Central memory CD8-positive, alpha-beta T cell (primary cell): ENCODE measurements at regions not wholly inside any gene's neighbourhood (a gene's known extent, or its start where the extent isn't known, plus 50 kb on each side); places are given as distances from the start of the nearest gene placed in this dataset.

Source experiments
- ATAC-seq: fragments of 150-1000 bp; cut with Tn5 transposase; replicated peaks from 2 replicates; pipeline ENCODE4 v1.10.0; 2022; ENCODE audit warnings: mild to moderate bottlenecking, moderate FRiP score, moderate number of reproducible peaks; ENCODE audit not compliant: poor library complexity, severe bottlenecking; ENCODE audit errors: extremely low read depth
- DNase-seq, 2 donors: peaks; one replicate each; pipeline ENCODE4 v3.0.0; 2021; ENCODE audit warnings: low spot score in 2 of 2
- H3K27ac Mint-ChIP-seq: one replicate; pipeline ENCODE4 v1.8.0; 2022; ENCODE audit warnings: low read depth, mild to moderate bottlenecking, moderate library complexity, mixed read lengths
- H3K27me3 Mint-ChIP-seq: one replicate; pipeline ENCODE4 v1.8.0; 2022; ENCODE audit warnings: mixed read lengths
- H3K36me3 Mint-ChIP-seq: one replicate; pipeline ENCODE4 v1.8.0; 2022; ENCODE audit warnings: mild to moderate bottlenecking, moderate library complexity, mixed read lengths; ENCODE audit not compliant: insufficient read depth
- H3K4me1 Mint-ChIP-seq: one replicate; pipeline ENCODE4 v1.8.0; 2022; ENCODE audit warnings: mixed read lengths
- H3K4me3 Mint-ChIP-seq: one replicate; pipeline ENCODE4 v1.8.0; 2022; ENCODE audit warnings: mild to moderate bottlenecking, moderate library complexity, mixed read lengths
- H3K9me3 Mint-ChIP-seq: one replicate; pipeline ENCODE4 v1.8.0; 2022; ENCODE audit warnings: mixed read lengths

DNA sequence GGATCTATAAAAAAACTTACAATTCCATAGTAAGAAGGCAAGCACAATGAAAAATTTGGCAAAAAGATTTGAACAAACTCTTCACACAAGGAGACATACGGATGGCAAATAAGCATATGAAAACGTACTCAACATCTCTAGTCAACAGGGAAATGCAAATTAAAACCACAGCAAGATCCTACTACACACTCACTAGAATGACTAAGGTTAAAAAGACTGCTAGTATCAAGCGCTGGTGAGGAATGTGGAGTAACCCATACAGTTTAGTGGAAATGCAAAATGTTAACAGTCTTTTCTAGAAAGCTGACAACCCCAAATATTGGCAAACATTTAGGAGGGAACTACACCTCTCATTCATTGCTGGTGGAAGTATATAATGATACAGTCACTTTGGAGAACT is 175.9 kb upstream of the SGK1 start:
- DNase-seq, result no peak
- Mint-ChIP-seq H3K9me3 (no peaks in the 10 kb centered on the region), H3K4me3 (no peak overlapping the region), H3K27me3 (no peaks in the 10 kb centered on the region), H3K27ac (no peak overlapping the region), H3K4me1 (no peaks in the 10 kb centered on the region), H3K36me3 (peaks cover 1% of the 10 kb centered on the region)
- no peak for ATAC-seq

DNA sequence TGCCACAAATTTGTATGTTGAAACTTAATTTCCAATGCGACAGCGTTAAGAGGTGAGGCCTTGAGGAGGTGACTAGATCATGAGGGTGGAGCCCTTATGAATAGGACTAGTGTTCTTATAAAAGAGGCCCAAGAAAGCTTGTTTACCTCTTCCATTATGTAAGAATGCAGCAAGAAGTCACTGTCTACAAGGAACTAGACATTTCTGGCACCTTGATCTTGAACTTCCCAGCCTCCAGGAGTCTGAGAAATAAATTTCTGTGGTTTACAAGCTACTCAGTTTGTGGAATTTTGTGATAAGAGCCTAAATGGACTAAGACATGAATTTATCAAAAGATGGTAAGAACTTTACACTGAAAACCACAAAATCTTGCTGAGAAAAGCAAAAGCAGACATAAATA is 173.6 kb upstream of the SGK1 start:
- Mint-ChIP-seq H3K4me1 (no peaks in the 10 kb centered on the region), H3K27ac (no peak overlapping the region), H3K9me3 (peaks cover 5% of the 10 kb centered on the region), H3K4me3 (no peak overlapping the region), H3K36me3 (peaks cover 1% of the 10 kb centered on the region), H3K27me3 (no peaks in the 10 kb centered on the region)
- no peak for DNase-seq
- ATAC-seq, result no peak

DNA sequence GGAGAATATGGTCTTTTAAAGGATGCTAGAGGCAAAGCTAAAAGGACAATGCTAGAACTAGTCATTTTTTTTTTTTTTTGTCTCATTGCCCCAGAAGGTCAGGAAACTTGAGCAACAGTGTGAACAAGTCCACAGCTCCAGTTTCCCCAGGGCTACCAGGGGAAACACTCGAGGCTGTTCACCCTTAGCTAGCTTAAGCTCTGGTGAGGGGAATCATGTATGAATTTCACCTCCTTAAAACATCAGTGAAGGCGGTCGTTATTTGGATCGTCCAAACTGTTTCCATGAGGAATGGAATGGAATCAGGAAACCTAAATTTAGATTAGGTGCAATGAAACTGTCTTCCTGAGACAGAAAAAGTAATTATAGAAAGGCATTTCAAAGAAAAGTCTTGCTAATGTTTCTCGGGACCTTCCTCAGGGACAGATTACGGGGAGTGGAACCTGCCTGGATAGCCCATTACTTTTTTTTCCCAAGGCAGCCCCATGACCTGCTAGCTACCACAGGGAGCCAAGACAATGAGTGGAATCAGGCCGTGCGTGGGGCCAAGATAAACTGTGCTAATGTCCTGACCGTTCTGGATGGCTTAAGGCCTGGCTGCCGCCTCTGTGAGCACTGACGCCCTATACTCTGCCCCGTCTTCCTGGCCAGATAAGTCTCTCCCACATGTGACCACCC is 164.8 kb upstream of the SGK1 start:
- ATAC-seq, result no peak
- no peak overlapping the region for H3K4me3 Mint-ChIP-seq
- H3K36me3 Mint-ChIP-seq, result no peaks in the 10 kb centered on the region
- peaks cover 4% of the 10 kb centered on the region for H3K27me3 Mint-ChIP-seq
- DNase-seq, result no peak
- H3K4me1 Mint-ChIP-seq, result no peaks in the 10 kb centered on the region
- H3K27ac Mint-ChIP-seq, result no peak overlapping the region
- peaks cover 5% of the 10 kb centered on the region for H3K9me3 Mint-ChIP-seq

DNA sequence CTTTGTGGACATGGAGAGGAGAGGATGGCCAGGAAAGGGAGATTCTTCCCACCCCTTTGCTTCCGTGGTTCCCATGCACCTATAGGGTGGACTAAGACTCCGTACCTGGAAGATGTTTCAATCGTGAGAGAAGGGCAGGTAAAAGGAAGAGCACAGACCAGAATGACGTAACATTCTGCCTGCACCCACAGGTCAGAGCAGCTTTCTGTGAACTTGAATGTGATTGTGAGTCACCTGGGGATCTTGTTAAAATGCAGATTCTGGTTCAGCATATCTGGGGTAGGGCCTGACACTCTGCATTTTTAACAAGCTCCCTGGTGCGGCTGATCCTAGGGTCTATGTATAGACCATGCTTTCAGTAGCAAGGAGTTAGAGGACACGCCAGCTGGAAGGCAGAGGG is 164.1 kb upstream of the SGK1 start:
- ATAC-seq (no peak), DNase-seq (no peak)
- peaks cover 5% of the 10 kb centered on the region for H3K27me3 Mint-ChIP-seq
- H3K4me3 Mint-ChIP-seq, result no peak overlapping the region
- H3K9me3 Mint-ChIP-seq, result peaks cover 4% of the 10 kb centered on the region
- no peak overlapping the region for H3K27ac Mint-ChIP-seq
- H3K36me3 Mint-ChIP-seq, result no peaks in the 10 kb centered on the region
- H3K4me1 Mint-ChIP-seq, result no peaks in the 10 kb centered on the region

DNA sequence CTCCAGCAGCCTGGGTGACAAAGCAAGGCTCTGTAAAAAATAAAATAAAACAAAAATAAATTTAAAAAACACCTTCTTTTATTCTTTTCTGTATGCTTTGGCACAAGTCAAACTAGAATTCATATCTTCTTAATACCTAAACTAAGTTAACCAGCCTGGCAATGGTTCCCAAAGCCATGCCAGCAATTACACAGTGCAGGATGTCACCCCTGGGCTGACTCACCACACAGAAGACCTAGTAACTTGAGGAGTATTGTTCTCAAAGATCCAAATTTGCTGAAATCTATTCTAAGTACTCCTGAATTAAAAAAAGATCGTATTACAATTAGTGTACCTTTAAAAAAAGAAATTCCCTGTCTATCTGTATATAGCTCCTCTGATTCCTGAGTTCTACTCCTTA is 162.7 kb upstream of the SGK1 start:
- ATAC-seq, result no peak
- no peak for DNase-seq
- H3K27me3 Mint-ChIP-seq, result peaks cover 5% of the 10 kb centered on the region
- H3K4me3 Mint-ChIP-seq, result no peak overlapping the region
- no peaks in the 10 kb centered on the region for H3K4me1 Mint-ChIP-seq
- H3K36me3 Mint-ChIP-seq, result no peaks in the 10 kb centered on the region
- no peak overlapping the region for H3K27ac Mint-ChIP-seq
- no peaks in the 10 kb centered on the region for H3K9me3 Mint-ChIP-seq

DNA sequence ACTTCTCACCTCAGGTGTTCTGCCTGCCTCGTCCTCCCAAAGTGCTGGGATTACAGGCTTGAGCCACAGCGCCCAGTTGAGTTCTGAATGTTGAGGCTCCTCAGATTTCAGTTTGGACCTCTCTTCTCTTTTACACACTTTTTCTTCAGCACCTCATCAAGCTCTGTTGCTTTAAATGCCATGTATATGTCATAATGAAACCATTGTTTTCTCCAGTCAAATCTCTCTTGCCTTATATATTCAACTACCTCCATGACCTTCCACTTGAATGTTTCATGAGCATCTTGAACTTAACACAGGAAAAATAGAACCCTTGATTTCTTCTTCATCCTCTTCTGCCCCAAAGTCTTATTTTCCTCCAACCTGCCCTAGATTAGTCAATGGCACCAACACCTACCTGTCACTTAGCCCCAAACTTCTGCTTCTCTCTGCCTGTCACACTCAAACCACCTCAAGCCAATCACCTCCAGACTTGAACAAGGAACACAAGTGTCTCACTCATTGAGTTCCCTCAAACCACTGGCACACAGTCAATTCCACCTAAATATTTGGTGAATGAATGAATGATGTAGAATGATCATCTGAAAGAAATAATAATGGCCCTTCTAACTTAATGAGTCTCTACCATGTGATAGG is 161.0 kb upstream of the SGK1 start:
- peaks cover 5% of the 10 kb centered on the region for H3K27me3 Mint-ChIP-seq
- H3K4me1 Mint-ChIP-seq, result no peaks in the 10 kb centered on the region
- no peaks in the 10 kb centered on the region for H3K36me3 Mint-ChIP-seq
- no peak for ATAC-seq
- no peak overlapping the region for H3K4me3 Mint-ChIP-seq
- no peak for DNase-seq
- no peak overlapping the region for H3K27ac Mint-ChIP-seq
- H3K9me3 Mint-ChIP-seq, result no peaks in the 10 kb centered on the region

DNA sequence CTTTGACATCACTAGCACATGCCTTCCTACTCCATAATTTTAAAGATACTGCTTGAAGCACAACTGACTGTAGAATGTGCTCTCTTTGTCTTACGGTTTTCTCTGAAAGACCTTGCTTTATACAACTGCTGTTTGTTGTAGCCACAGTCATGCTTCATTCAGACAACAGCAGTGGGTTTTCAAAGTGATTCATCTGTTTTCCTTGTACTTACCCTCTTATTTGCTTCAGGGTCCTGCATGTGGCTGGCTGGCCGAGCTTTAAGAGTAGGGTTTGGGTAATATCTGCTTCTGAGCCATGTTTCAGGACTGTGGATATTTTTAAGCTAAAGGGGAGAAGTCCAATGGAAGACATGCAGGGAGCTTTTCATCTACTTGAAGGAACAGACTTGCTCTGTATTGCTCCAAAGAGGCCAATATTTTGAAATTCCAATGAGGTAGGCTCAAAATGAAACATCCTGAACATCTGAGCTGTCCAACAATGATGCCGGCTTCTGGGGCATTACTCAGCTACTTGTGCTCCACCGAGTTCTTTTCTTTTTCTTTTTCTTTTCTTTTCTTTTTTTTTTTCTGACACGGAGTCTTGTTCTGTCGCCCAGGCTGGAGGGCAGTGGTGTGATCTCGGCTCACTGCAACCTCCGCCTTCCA is 160.2 kb upstream of the SGK1 start:
- ATAC-seq (no peak), DNase-seq (no peak)
- no peaks in the 10 kb centered on the region for H3K9me3 Mint-ChIP-seq
- H3K27me3 Mint-ChIP-seq, result peaks cover 5% of the 10 kb centered on the region
- no peak overlapping the region for H3K27ac Mint-ChIP-seq
- H3K4me1 Mint-ChIP-seq, result no peaks in the 10 kb centered on the region
- no peak overlapping the region for H3K4me3 Mint-ChIP-seq
- no peaks in the 10 kb centered on the region for H3K36me3 Mint-ChIP-seq

DNA sequence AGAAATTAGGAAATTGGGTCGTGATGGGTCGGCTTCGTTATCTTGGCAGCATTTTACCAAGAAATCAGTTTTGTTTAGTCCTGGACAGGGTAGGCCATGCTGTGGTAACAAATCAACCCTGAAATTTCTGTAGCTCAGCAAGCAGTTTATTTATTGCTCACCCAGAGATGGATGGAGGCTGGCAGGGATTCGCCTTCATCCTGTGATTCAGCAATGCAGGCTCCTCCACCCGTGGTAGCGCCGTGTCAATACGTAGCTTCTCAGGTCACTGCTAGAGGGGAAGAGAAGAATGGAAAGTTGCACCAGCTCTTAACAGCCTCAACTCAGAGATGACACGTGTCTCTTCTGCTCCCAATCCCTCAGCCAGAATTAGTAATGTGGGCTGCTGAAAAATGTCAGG is 157.0 kb upstream of the SGK1 start:
- ATAC-seq, result no peak
- H3K4me3 Mint-ChIP-seq, result no peak overlapping the region

DNA sequence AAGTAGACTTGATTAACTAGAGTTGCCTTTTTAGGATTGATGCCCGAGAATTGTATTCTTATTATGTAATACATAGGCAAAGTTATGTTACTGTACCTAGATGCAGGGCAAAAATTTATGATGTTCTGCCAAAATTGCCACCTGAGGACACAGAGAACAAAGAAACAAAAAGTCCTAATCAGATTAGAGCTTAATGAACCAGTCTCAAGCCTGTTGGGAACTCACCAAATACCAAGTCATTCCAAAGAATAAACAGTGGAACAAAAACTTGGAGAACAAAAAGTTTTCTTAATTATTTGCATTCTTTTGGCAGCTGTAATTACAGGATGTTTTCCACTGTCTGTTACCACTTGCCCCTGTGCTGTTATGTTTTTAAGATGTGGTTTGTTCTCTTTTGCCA is 154.7 kb upstream of the SGK1 start:
- H3K9me3 Mint-ChIP-seq, result no peaks in the 10 kb centered on the region
- H3K4me3 Mint-ChIP-seq, result no peak overlapping the region
- no peaks in the 10 kb centered on the region for H3K4me1 Mint-ChIP-seq
- H3K36me3 Mint-ChIP-seq, result no peaks in the 10 kb centered on the region
- DNase-seq (no peak), ATAC-seq (no peak)
- no peak overlapping the region for H3K27ac Mint-ChIP-seq
- H3K27me3 Mint-ChIP-seq, result peaks cover under 1% of the 10 kb centered on the region

More for the DNA sequence above, 157.0 kb upstream of the SGK1 start:
- no peaks in the 10 kb centered on the region for H3K9me3 Mint-ChIP-seq
- DNase-seq, result no peak
- H3K27me3 Mint-ChIP-seq, result peaks cover 5% of the 10 kb centered on the region
- no peak overlapping the region for H3K27ac Mint-ChIP-seq
- H3K4me1 Mint-ChIP-seq, result no peaks in the 10 kb centered on the region
- H3K36me3 Mint-ChIP-seq, result no peaks in the 10 kb centered on the region

DNA sequence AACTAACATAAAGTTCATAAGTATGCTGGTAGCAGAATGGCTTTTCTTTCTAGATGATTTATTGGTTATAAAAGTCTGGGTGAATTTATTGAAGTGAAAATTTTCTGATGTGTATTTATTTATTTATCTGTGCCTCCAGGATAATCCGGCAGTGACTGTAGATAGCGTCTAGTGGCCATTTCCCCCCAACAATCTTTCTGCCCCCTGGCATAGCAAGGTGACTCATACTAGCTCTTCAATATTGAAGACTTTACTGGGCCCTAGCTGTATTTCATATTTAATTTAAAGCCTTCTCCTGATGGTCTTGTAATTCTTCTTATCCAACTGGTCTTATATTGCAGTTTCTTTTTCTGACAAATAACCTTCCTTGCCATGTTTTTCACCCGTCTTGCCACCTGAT is 154.1 kb upstream of the SGK1 start:
- no peak for DNase-seq
- no peak overlapping the region for H3K4me3 Mint-ChIP-seq
- no peaks in the 10 kb centered on the region for H3K36me3 Mint-ChIP-seq
- no peak overlapping the region for H3K27ac Mint-ChIP-seq
- H3K27me3 Mint-ChIP-seq, result no peaks in the 10 kb centered on the region
- no peaks in the 10 kb centered on the region for H3K9me3 Mint-ChIP-seq
- ATAC-seq, result no peak
- no peaks in the 10 kb centered on the region for H3K4me1 Mint-ChIP-seq

DNA sequence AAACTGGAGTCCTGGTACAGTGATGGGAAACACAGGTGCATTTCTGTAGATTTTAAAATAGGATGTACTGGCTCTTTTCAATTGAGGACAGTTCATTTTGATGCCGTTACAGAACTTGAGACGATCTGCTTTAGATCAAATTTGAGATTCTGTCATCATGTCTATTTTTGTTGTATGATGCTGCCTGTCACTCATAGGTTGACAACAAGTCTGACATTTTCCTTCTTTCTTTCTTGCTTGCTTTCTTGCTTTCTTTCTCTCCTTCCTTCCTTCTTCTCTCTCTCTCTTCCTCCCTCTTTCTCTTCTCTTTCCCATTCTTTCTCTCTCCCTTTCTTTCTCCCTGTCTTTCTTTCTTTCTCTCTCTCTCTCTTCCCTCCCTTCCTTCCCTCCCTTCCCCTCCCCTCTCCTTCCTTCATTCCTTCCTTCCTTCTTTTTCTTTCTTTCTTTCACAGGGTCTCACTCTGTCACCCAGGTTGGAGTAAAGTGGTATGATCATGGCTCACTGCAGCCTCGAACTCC is 152.6 kb upstream of the SGK1 start:
- Mint-ChIP-seq H3K9me3 (no peaks in the 10 kb centered on the region), H3K27me3 (no peaks in the 10 kb centered on the region), H3K27ac (no peak overlapping the region), H3K36me3 (no peaks in the 10 kb centered on the region), H3K4me3 (no peak overlapping the region), H3K4me1 (no peaks in the 10 kb centered on the region)
- no peak for DNase-seq
- ATAC-seq, result no peak

DNA sequence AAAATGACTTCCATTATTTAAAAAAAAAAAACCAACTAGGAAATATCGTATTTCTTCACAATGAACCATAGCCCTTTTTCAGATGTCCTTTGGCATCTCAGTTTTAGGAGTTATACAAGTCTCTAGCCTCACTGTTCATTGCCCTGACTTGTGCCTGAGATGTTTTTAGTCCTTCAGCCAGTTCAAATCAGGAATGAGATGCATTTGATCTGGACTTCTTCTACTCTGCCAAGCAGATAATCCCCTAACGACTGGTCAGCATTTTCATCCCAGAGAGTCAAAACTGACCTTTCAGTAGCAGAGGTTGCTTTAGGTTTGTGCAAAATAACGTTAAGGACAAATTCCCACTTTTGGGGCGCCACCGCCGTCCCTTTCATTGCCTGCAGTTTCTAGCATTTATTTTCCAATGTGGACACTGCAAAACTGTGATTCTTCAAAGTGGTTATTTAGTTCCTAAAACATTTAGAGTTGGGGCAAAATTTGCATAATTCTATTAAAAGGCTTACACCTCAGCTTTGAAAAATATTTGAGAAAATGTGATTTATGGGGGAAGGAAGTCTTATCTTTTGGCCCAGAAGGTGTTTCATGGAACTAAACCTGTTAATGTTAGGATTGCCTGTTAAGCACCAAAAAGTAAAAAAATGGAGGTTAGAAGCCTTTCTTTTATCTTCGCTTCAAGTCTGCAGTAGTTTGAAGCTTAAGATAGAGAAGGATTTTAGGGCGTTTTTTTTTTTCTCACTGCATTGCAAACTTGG is 152.0 kb upstream of the SGK1 start:
- ATAC-seq, result no peak
- Mint-ChIP-seq H3K4me3 (no peak overlapping the region), H3K9me3 (no peaks in the 10 kb centered on the region), H3K36me3 (no peaks in the 10 kb centered on the region), H3K4me1 (no peaks in the 10 kb centered on the region), H3K27me3 (no peaks in the 10 kb centered on the region), H3K27ac (no peak overlapping the region)
- no peak for DNase-seq
